Sigmoid colon (tissue), 6 donors: ENCODE measurements at regions not wholly inside any gene's neighbourhood (a gene's known extent, or its start where the extent isn't known, plus 50 kb on each side); places are given as distances from the start of the nearest gene placed in this dataset.

Experiments
- DNase-seq: peaks from one replicate; pipeline ENCODE4 v3.0.0-alpha.2; 2019
- H3K27ac ChIP-seq, 4 donors: fragments of 200-600 bp; sonication (generic); one replicate each; pipeline ENCODE4 v1.5.1; 2016 to 2019; ENCODE audit warnings: mild to moderate bottlenecking in 1 of 4
- H3K27me3 ChIP-seq, 3 donors: fragments of 200-600 bp; sonication (generic); one replicate each; pipeline ENCODE4 v1.5.1; 2019; ENCODE audit warnings: mild to moderate bottlenecking in 1 of 3
- H3K36me3 ChIP-seq, 4 donors: fragments of 200-600 bp; sonication (generic); one replicate each; pipeline ENCODE4 v1.5.1; 2016 to 2019
- H3K4me1 ChIP-seq, 4 donors: fragments of 200-600 bp; sonication (generic); one replicate each; pipeline ENCODE4 v1.5.1; 2017 to 2019
- H3K4me3 ChIP-seq, 4 donors: fragments of 200-600 bp; sonication (generic); one replicate each; pipeline ENCODE4 v1.5.1; 2017 to 2019; ENCODE audit warnings: mild to moderate bottlenecking in 2 of 4, moderate library complexity in 1 of 4
- H3K9me3 ChIP-seq, 4 donors: fragments of 200-600 bp in 3 of 4; sonication (generic) in 3 of 4; one replicate each; pipeline versions ENCODE4 v1.5.1 to v1.6.1; 2013 to 2019
- EP300 ChIP-seq, 4 donors: sonication (generic); formaldehyde crosslinking; IDR thresholded peaks; one replicate each; pipeline ENCODE4 v1.6.1; 2017; ENCODE audit warnings: antibody characterized with exemption in 4 of 4
- POLR2A ChIP-seq, 2 donors: fragments of 450-650 bp; IDR thresholded peaks; one replicate each; pipeline ENCODE4 v1.6.1; 2016; ENCODE audit warnings: antibody characterized with exemption in 2 of 2, mild to moderate bottlenecking in 2 of 2, moderate library complexity in 2 of 2
- POLR2AphosphoS5 ChIP-seq, 4 donors: sonication (generic); formaldehyde crosslinking; IDR thresholded peaks; one replicate each; pipeline ENCODE4 v1.6.1; 2017; ENCODE audit warnings: antibody characterized with exemption in 4 of 4
- WGBS, 2 donors: extraction: QIAGEN DNeasy Blood & Tissue Kit; methylation state at CpG; one replicate each; pipeline ENCODE4 v1.1.7; 2013; 5-methylcytosine and 5-hydroxymethylcytosine counted together
- intact Hi-C: fragments of 100-400 bp; cut with DNase I; formaldehyde crosslinking; loops from one replicate; pipeline ENCODE4 v1.15.1; 2023
- TF ChIP-seq, protein P1 (sequence below), 4 experiments: fragments of 450-650 bp in 3 of 4; fragments of 200-600 bp in 1 of 4; IDR thresholded peaks; one replicate each; pipeline ENCODE4 v1.5.1; 2016 to 2019; ENCODE audit warnings: antibody characterized with exemption in 4 of 4, mild to moderate bottlenecking in 3 of 4, moderate library complexity in 2 of 4
- donor health status: healthy with polysubstance abuse.
- donor health status: healthy.

DNA sequence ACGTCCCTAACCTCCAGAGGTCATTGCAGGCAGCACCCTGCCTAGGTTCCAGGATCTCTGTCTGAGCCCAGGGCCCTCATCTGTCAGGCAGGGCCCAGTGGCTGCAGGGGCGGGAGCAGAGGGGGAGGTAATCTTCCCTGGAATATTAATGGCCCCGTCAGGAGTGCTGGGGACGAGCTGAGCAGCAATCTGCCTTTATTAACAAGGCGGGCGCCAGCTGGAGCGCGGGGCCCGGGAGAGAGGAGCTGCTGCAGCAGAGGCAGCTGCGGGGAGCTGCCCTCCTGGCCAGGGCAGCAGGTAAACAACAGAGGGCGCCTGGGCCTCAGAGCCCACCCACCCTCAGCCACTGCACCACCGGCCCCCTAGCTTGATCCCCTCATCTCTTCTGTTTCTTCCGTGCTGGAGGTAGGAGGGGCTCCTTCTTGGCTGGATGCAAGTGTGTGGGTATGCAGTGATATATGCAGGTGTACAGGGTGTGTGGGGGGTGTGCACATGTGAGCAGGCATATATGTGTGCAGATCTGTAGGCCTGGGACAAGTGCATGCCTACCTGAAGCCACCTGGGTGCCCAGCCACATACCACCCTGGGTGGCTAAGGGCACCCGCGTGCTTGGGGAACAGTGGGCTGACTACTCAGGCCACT, 131.8 kb upstream of the MLN start:
- Histone ChIP-seq H3K27me3 (no peaks in the 10 kb centered on the region), H3K27ac (no peak overlapping the region)
- WGBS, 2 donors, result 72 to 77% methylated on average over 15 of the region's 15 CpGs

DNA sequence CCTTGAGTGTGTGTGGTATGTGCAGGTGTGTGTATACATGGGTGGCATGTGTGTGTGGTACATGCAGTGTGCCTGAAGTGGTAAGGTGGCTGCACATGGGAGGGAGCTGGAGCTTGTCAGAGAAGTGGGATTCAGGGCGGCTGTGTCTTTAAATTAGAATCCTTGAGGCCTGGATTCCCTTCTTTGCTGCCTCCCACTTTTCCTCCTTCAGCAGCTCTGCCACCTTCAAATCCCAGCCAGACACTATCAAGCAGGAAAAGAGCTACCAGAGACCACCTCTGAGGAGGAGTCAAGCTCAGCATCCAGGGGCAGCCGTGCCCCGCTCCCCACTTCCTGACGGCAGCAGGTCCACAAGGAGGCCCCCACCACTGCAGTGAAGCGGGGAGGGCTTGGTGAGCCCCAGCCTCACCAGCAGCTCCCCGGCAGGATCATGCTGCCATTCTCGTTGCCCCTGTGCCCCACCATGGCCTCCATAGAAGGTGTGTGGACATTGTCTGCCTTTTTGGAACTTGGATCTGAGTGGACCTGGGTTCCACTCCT, 131.0 kb upstream of the MLN start:
- TF ChIP-seq, protein P1, sequence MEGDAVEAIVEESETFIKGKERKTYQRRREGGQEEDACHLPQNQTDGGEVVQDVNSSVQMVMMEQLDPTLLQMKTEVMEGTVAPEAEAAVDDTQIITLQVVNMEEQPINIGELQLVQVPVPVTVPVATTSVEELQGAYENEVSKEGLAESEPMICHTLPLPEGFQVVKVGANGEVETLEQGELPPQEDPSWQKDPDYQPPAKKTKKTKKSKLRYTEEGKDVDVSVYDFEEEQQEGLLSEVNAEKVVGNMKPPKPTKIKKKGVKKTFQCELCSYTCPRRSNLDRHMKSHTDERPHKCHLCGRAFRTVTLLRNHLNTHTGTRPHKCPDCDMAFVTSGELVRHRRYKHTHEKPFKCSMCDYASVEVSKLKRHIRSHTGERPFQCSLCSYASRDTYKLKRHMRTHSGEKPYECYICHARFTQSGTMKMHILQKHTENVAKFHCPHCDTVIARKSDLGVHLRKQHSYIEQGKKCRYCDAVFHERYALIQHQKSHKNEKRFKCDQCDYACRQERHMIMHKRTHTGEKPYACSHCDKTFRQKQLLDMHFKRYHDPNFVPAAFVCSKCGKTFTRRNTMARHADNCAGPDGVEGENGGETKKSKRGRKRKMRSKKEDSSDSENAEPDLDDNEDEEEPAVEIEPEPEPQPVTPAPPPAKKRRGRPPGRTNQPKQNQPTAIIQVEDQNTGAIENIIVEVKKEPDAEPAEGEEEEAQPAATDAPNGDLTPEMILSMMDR (IDR thresholded peaks at IDR 0.05), result no peak
- TF ChIP-seq EP300 (IDR thresholded peaks at IDR 0.05) (no peak), POLR2A (IDR thresholded peaks at IDR 0.05) (no peak), POLR2AphosphoS5 (IDR thresholded peaks at IDR 0.05) (no peak)
- Histone ChIP-seq H3K4me1 (no peaks in the 10 kb centered on the region), H3K36me3 (no peaks in the 10 kb centered on the region), H3K27ac (no peak overlapping the region), H3K27me3 (no peaks in the 10 kb centered on the region), H3K9me3 (no peaks in the 10 kb centered on the region), H3K4me3 (no peak overlapping the region)
- intact Hi-C loops, result no loop called here
- 87 to 90% methylated on average over 7 of the region's 7 CpGs for WGBS, 2 donors
- DNase-seq, result no peak

More for the DNA sequence above, 131.8 kb upstream of the MLN start:
- intact Hi-C loops, result no loop called here
- no peaks in the 10 kb centered on the region for H3K9me3 ChIP-seq
- no peaks in the 10 kb centered on the region for H3K4me1 ChIP-seq
- no peak for TF ChIP-seq POLR2A (IDR thresholded peaks at IDR 0.05)
- no peak for DNase-seq
- H3K4me3 ChIP-seq, result no peak overlapping the region
- H3K36me3 ChIP-seq, result no peaks in the 10 kb centered on the region

DNA sequence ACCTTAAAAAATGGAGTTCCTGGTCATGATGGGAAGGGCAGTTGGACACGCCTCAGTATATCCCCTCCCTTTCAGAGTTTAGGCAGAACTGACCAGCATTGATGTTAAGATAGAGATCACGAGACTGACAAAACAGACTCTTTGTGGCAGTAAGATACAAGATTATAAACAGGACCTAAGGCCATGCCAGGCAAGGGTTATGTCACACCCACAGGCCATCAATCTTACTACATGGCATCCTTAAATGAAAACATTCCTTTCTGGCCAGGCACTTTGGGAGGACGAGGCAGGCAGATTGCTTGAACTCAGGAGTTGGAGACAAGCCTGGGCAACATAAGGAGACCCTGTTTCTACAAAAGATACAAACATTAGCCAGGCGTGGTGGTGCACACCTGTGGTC, 129.3 kb upstream of the MLN start:
- Histone ChIP-seq H3K27me3 (no peaks in the 10 kb centered on the region), H3K4me1 (no peaks in the 10 kb centered on the region), H3K4me3 (no peak overlapping the region), H3K36me3 (no peaks in the 10 kb centered on the region), H3K27ac (no peak overlapping the region), H3K9me3 (no peaks in the 10 kb centered on the region)
- intact Hi-C loops, result no loop called here
- TF ChIP-seq, protein P1 (IDR thresholded peaks at IDR 0.05), result no peak
- no peak for TF ChIP-seq EP300 (IDR thresholded peaks at IDR 0.05)
- TF ChIP-seq POLR2A (IDR thresholded peaks at IDR 0.05), result no peak
- no peak for TF ChIP-seq POLR2AphosphoS5 (IDR thresholded peaks at IDR 0.05)
- no peak for DNase-seq
- WGBS, 2 donors, result 71 to 74% methylated on average over 4 of the region's 4 CpGs

DNA sequence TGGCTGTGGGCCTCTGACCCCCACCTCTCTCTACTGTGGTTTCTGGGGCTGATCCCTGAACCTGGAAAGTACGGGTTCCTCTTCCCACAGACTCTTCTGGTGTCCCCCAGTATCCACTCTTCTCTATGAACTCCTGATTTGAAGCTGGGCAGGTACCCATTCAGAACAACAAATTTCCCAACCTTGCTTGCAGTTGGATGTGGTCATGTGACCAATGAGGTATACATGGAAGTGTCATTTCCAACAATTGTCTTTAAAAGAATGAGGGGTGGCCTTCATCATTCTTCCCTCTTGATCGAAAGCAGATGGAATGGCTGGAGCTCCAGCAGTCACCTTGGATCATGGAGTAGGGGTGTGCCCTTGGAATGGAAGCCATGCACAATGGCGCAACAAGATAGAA, 128.0 kb upstream of the MLN start:
- no peak overlapping the region for H3K4me3 ChIP-seq
- DNase-seq, result no peak
- H3K27me3 ChIP-seq, result no peaks in the 10 kb centered on the region
- H3K9me3 ChIP-seq, result no peaks in the 10 kb centered on the region
- H3K36me3 ChIP-seq, result no peaks in the 10 kb centered on the region
- no peak for TF ChIP-seq POLR2AphosphoS5 (IDR thresholded peaks at IDR 0.05)
- no peak for TF ChIP-seq POLR2A (IDR thresholded peaks at IDR 0.05)
- no peak for TF ChIP-seq EP300 (IDR thresholded peaks at IDR 0.05)
- TF ChIP-seq, protein P1 (IDR thresholded peaks at IDR 0.05), result no peak
- H3K4me1 ChIP-seq, result no peaks in the 10 kb centered on the region
- no peak overlapping the region for H3K27ac ChIP-seq
- intact Hi-C loops, result no loop called here
- 94 to 95% methylated on average over 3 of the region's 3 CpGs for WGBS, 2 donors

DNA sequence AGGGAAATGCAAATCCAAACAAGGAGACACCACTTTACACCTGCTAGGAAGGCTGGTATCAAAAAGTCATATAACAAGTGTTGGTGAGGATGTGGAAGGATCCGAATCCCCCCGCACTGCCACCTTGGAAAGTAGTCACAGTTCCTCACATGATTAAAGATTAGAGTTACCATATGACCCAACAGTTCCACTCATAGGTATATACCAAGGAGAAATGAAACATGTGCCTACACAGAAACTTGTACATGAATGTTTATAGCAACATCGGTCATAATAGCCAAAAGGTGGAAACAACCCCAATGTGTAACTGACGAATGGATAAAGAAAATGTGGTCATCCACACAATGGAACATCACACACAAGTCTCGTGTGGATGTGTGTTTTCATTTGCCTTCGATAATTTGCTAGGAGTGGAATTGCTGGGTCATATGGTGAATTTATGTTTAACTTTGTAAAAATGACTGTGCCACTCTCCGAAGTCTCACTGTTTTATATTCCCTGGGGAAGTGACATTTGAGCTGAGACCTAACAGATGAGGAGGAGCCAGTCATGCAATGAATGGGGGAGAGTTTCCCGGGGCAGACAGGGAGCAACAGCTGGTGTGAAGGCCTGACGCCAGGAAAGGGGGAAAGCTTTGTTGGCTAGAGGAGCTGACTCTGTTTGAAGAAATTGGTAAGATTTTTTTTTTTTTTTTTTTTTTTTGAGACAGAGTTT, 125.9 kb upstream of the MLN start:
- Histone ChIP-seq H3K9me3 (no peaks in the 10 kb centered on the region), H3K27me3 (no peaks in the 10 kb centered on the region), H3K27ac (no peak overlapping the region), H3K4me1 (peaks cover 0 to 5% (median 0%) of the 10 kb centered on the region in 4 donors), H3K36me3 (no peaks in the 10 kb centered on the region), H3K4me3 (no peak overlapping the region)
- intact Hi-C loops, result no loop called here
- WGBS, 2 donors, result 72 to 82% methylated on average over 9 of the region's 9 CpGs
- no peak for DNase-seq
- TF ChIP-seq POLR2A (IDR thresholded peaks at IDR 0.05) (no peak), POLR2AphosphoS5 (IDR thresholded peaks at IDR 0.05) (no peak), EP300 (IDR thresholded peaks at IDR 0.05) (no peak)
- TF ChIP-seq, protein P1 (IDR thresholded peaks at IDR 0.05), result no peak
